GM19043 (cell line): ENCODE measurements at regions not wholly inside any gene's neighbourhood (a gene's known extent, or its start where the extent isn't known, plus 50 kb on each side); places are given as distances from the start of the nearest gene placed in this dataset.
"Not testable (repeated sequence)": the region's sequence is repeated elsewhere in the genome, so short reads cannot be mapped to it uniquely, and the experiment has no call there.

Source experiments
- ATAC-seq: cut with Tn5 transposase; IDR thresholded peaks from one replicate; pipeline ENCODE4 v1.9.1; 2021; ENCODE audit warnings: low read depth; ENCODE audit not compliant: unreplicated experiment

- ATAC-seq, result no peak
Measured at GRCh38 chr4:33941854-33942253, 2302.5 kb downstream of the ARAP2 start.

DNA sequence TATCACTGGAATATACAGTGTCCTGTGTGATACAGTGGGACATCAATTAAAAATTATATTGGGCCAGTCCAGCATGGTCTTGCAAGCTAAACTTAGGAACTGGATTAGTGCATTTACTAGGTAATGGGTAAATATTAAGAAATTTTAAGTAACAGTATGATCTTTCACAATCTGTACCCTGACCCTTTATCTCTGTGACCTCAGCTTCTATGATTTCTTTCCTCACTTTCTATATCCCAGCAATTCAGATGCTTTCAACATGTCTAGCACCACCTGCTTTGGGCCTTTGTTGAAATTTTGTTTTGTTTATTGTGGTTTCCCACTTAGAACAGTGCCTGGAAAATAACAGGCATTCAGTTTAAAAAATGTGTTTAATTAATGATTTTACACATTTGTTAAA is 2295.4 kb downstream of the ARAP2 start:
- no peak for ATAC-seq

DNA sequence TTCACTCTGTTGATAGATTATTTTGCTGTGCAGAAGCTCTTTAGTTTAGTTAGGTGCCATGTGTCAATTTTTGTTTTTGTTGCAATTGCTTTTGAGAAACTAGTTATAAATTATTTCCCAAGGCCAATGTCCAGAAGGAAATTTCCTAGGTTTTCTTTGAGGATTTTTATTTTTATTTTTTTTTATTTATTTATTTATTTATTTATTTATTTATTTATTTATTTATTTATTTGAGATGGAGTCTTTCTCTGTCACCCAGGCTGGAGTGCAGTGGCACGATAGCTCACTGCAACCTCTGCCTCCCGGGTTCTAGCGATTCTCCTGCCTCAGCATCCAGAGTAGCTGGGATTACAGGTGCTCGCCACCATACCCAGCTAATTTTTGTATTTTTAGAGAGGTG is 2290.5 kb downstream of the ARAP2 start:
- ATAC-seq, result not testable (repeated sequence)

- no peak for ATAC-seq
Measured at GRCh38 chr4:33954759-33955158, 2289.6 kb downstream of the ARAP2 start.

DNA sequence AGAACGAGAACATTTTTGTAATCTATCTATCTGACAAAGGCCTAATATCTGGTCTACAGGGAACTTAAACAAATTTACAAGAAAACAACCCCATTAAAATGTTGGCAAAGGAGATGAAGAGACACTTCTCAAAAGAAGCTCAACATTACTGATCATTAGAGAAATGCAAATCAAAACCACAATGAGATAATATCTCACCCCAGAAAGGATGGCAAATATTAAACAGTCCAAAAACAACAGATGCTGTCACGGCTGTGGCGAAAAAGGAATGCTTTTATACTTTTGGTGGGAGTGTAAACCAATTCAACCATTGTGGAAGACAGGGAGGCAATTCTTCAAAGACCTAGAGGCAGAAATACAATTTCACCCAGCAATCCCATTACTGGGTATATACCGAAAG is 2284.8 kb downstream of the ARAP2 start:
- no peak for ATAC-seq

DNA sequence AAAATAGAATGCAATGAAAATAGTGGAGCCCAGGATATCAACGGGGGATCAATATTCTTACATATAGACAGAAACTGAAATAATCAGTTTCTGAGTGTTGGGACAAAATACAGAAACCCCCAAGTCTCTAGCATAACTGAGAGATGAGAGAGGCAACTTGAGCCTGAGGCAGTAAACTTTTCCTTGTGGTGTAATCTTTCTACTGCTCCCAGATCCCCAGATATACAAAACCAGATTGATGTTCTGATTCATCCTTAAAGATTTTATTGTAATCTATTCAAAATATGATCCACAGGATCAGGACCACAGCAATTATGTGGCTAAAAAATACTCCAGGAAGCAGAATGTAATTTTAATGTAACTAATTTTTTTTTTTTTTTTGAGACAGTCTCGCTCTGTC is 2282.6 kb downstream of the ARAP2 start:
- no peak for ATAC-seq

DNA sequence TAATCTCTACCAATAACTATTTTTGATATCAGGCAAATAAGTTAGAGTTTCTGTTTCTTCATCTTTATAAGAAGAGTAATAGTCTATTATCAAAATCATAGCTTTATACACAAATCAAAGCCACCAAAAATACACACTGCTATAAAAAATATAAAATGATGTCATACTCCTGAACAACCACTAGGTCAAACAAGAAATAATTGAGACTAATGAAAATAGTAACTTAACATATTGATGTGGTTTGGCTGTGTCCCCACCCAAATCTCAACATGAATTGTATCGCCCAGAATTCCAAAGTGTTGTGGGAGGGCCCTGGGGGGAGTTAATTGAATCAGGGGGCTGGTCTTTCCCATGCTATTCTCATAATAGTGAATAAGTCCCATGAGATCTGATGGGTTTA is 2277.5 kb downstream of the ARAP2 start:
- no peak for ATAC-seq

GRCh38 chr4:33974270-33974669 is 2270.0 kb downstream of the ARAP2 start:
- no peak for ATAC-seq

DNA sequence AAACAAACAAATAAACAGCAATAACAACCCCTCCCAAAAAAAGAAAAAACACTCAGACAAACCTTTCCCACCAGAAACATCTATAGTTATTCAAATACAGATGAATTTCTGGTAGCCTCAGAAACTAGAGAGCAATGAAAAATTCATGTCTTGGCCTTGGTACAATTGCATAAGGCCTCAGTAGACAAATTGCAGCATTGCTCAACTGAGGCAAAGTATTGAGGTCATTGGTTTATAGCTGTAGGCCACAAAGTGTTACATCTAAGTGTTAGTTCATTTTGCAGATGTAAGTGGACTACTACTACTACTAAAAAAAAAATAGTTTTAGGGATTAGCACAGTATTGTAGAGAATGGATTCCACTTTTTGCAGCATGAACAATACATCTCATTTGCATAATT is 2268.3 kb downstream of the ARAP2 start:
- no peak for ATAC-seq

GRCh38 chr4:33979781-33980180 is 2264.5 kb downstream of the ARAP2 start:
- not testable (repeated sequence) for ATAC-seq

- ATAC-seq, result no peak
Measured at GRCh38 chr4:33980361-33980760, 2264.0 kb downstream of the ARAP2 start.

DNA sequence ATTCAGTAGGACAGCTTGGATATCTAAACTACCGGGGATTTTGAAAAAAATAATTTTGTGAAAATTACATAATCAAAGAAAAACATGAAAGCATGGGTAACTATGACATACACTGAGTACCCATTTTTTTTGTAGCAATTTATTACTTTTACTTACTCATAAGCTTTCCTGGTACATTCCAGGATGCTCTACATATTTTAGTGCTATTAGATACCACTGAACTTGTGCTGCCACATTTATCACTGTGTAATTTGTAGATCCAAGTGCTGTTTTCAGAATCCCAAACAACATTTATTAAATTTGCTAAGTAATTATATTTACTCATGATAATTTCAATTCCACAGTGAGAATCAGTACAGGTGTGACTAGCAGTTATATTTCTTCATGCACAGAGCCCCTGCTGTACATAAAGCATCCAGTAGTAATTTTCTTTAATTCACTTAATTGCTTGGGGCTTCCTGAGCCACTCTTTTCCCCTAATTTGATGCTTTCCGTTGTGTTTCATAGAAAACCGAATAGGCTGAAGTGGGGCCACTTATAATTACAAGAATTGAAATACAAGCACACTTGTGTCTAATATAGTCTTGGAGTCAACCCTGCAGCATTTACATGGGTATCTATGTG is 2254.4 kb downstream of the ARAP2 start:
- ATAC-seq, result no peak

DNA sequence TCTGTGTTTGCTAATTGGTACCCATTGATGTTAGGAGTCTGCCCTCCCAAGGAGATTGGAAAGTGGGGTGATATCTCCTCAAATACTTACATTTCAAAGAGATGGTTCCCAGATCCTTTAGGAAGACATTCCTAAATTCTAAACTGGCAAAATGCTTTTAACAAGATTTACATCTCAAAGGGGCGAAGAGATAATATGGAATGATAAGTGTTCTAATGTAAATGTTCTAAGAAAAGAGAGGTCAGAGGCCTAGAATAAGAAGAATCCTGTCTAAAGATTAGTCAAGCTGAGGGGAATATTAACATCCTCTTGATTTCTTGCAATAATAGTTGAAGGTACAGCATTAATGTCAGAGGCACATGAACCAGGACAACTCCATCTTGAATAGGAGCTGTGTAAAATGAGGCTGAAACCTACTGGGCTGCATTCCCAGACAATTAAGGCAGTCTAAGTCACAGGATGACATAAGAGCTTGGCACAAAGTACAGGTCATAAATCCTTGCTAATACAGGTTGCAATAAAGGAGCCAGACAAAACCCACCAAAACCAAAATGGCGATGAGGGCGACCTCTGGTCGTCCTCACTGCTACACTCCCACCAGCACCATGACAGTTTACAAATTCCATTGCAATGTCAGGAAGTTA is 2248.1 kb downstream of the ARAP2 start:
- no peak for ATAC-seq

DNA sequence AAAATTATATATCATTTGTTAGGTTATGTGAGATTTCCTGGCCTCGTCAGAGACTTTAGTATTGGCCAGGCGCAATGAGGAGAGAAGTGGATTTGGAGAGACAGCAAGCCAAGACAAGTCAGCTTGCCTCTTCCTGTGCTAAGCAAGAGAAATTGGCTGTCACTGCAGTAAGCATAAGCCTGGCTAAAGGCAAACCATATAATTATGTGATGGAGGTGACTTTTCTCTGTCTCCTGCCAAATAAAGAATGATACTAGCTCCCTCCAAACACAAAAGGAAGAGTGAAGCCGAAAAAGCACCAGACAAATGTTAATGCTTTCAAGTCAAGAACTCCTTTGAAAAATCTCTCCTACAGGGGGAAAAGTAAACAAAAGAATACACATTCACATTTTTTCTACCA is 2246.0 kb downstream of the ARAP2 start:
- ATAC-seq, result no peak

- no peak for ATAC-seq
Measured at GRCh38 chr4:34000356-34000755, 2244.0 kb downstream of the ARAP2 start.

DNA sequence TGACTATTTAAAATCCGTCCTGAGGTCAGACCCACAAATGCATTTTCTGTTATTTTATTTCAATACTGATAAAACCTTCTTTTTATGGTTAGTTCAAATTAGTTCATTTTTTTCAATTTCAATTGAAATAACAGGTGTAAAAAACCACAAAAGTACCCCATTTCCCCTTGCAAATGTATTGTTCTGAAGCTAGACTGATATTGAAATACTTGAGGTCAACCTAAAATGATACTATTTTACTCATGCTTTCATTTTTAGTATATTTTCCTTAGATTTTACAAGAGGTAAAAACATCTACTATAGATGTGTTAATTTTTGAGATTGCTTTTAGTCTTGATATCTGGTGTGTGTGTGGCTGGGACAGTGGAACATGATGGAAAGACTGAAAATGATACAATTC is 2237.8 kb downstream of the ARAP2 start:
- ATAC-seq, result not testable (repeated sequence)

DNA sequence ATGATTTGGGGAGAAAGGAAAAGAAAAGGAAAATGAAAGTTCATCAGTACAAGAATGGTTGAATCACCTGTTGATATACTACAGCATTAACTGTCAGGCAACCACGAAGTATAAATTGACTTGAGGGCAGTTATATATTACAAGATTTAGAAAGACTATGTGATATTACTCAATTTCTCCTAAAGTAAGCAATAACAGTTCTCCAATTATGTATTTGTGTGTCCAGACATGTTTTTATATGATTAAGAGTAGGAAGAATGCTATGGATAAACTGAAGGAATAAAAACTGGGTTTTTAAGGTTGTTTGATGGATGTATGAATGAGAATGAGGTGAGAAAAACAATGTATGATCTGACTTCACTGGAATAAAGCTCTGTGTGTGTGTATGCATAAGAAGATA is 2234.4 kb downstream of the ARAP2 start:
- ATAC-seq, result no peak

DNA sequence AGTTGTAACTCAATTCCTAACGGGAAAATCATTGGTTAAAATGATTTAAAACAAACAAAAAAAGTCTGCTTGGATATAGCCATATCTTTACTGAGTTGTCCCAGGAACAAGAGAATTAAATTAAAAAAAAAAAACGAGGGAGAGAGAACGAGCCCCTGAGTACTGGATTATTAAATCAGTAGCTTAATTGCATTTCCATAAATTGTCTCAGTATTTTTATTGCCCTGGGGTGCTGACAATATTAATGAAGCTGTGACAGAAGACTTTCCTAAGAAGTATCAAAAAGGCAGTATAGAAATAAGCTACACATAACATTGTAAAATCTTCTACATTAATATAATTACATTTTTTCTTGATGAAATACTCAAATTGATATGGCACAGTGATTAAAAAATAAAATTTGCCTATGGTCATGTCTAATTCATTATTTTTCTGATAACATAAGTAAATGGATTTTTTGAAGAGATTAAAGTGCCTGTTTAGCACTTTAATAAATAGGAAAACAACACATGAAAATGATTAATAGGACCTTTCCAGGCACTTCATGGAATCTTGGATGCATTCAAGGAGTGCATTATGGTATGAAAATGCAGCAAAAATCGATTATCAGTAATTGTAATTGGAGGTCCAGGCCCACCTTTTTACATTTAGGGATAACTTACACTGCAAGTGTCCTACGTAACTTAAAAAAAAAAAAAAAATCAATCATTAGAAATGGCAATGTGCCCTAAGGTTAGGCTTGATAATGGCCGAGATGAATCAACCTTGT is 2233.4 kb downstream of the ARAP2 start:
- no peak for ATAC-seq

- ATAC-seq, result no peak
Measured at GRCh38 chr4:34035225-34035624, 2209.1 kb downstream of the ARAP2 start.

GRCh38 chr4:34037280-34037679 is 2207.0 kb downstream of the ARAP2 start:
- ATAC-seq, result no peak

DNA sequence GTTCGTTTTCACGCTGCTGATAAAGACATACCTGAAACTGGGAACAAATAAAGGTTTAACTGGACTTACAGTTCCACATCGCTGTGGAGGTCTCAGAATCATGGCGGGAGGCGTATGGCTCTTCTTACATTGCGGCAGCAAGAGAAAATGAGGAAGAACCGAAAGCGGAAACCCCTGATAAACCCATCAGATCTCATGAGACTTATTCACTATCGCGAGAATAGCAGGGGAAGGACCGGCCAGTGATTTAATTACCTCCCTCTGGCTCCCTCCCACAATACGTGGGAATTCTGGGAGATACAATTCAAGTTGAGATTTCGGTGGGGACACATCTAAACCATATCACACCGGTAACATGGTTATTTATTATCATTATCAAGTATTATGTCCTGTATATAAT is 2204.5 kb downstream of the ARAP2 start:
- no peak for ATAC-seq

DNA sequence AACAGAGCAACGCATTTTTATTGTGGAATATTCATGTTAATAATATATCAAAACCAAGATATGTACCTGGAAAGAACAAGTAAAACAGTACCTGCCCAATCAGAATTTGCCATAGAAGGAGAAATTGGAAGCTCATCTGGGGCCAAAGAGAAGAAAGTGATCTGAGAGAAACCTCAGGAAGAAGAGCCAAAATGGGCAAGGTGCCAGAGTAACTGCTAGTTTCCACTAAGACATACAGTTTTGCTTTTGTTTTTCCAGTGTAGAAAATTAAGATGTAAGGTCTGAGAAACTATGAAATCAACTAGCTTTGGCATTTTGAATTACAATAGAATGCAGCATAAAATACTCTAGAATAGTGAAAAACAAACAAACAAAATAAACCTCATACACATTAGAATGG is 2201.2 kb downstream of the ARAP2 start:
- ATAC-seq, result no peak
